Fibroblast of lung (primary cell): ENCODE measurements at regions not wholly inside any gene's neighbourhood (a gene's known extent, or its start where the extent isn't known, plus 50 kb on each side); places are given as distances from the start of the nearest gene placed in this dataset.

Experiments
- EZH2 ChIP-seq: IDR thresholded peaks from 2 replicates; pipeline ENCODE4 v1.5.1; 2012; ENCODE audit warnings: low read length, control low read depth, mild to moderate bottlenecking; ENCODE audit errors: missing control alignments
- TF ChIP-seq, protein P1 (sequence below), 2 donors: IDR thresholded peaks in 1 of 2; conservative IDR thresholded peaks in 1 of 2; 1 replicate in 1 of 2; 2 replicates in 1 of 2; pipeline ENCODE4 v1.5.1; 2011 to 2012; ENCODE audit warnings: low read length in 2 of 2, control low read depth in 1 of 2, inconsistent platforms in 1 of 2, low read depth in 1 of 2, mild to moderate bottlenecking in 1 of 2

DNA sequence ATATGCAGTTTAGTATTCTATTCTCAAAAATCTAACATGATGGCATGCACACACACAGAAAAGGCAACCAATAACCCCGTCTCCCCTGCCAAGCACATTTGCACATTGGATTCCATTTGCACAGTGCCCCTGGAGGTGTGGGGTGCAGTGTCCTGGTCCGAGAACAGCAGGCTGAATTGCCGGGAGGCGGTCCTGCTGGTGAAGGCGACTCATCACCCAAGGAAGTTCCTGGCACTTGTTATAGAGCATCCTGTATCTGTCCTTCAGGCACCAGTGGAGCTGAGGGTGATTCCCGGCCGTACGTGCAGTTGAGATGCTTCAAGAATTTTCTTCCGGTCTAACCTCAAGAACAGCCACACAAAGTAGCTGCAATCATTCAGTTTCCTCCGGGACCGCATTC is 73.0 kb upstream of the RAB12 start:
- TF ChIP-seq, protein P1, sequence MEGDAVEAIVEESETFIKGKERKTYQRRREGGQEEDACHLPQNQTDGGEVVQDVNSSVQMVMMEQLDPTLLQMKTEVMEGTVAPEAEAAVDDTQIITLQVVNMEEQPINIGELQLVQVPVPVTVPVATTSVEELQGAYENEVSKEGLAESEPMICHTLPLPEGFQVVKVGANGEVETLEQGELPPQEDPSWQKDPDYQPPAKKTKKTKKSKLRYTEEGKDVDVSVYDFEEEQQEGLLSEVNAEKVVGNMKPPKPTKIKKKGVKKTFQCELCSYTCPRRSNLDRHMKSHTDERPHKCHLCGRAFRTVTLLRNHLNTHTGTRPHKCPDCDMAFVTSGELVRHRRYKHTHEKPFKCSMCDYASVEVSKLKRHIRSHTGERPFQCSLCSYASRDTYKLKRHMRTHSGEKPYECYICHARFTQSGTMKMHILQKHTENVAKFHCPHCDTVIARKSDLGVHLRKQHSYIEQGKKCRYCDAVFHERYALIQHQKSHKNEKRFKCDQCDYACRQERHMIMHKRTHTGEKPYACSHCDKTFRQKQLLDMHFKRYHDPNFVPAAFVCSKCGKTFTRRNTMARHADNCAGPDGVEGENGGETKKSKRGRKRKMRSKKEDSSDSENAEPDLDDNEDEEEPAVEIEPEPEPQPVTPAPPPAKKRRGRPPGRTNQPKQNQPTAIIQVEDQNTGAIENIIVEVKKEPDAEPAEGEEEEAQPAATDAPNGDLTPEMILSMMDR (conservative IDR thresholded peaks at IDR 0.05 in 1 of 2, IDR thresholded peaks at IDR 0.05 in 1 of 2; ENCODE audit: low read depth in 1 of 2, low read length in 2 of 2), result no peak
- no peak for TF ChIP-seq EZH2
